ENCODE measurements at regions not wholly inside any gene's neighbourhood (a gene's known extent, or its start where the extent isn't known, plus 50 kb on each side); places are given as distances from the start of the nearest gene placed in this dataset.
"Not testable (repeated sequence)": the region's sequence is repeated elsewhere in the genome, so short reads cannot be mapped to it uniquely, and the experiment has no call there.

DNA sequence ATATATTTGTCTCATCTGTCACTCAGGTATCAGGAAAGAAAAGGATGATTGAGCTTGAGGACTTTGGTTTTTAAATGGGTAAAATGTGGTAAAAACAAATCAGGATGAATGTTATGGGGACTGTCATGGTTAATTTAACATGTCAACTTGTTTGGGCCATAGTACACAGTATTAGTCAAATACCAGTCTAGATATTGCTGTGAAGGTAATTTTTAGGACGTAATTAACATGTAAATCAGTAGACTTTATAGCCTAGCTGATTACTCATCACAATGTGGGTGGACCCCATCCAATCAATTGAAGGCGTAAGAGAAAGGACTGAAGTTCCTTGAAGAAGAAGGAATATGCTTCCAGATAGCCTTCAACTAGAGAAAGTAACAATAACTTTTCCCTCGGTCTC lies 275.7 kb upstream of the ZNF804A start:
- H3K36me3 Mint-ChIP-seq = no peaks in the 10 kb centered on the region
- Histone ChIP-seq H3K36me3 (ENCODE audit: control insufficient read depth in 2 of 2, extremely low read depth in 1 of 2, insufficient read depth in 1 of 2, low read length in 1 of 2) (no peaks in the 10 kb centered on the region), H3K27ac (ENCODE audit: low read length) (no peak overlapping the region), H3K27me3 (replicated peaks in 1 of 2; ENCODE audit: control insufficient read depth in 2 of 2, extremely low read depth in 1 of 2, insufficient read depth in 2 of 2, low read length in 1 of 2) (no peaks in the 10 kb centered on the region), H3K4me1 (ENCODE audit: control insufficient read depth in 1 of 2, extremely low read depth in 1 of 2, insufficient read depth in 2 of 2, low read length in 2 of 2) (no peaks in the 10 kb centered on the region), H3K4me3 (ENCODE audit: control insufficient read depth in 1 of 2, extremely low read depth in 1 of 2, low read length in 1 of 2) (no peak overlapping the region), H3K9me3 (no peaks in the 10 kb centered on the region)
- no peak for ATAC-seq (replicated peaks in 1 of 4)
- POLR2A ChIA-PET = no interaction called here
- no peak overlapping the region for H3K4me3 Mint-ChIP-seq
- no peak overlapping the region for H3K27ac Mint-ChIP-seq
- CTCF ChIA-PET = no interaction called here
- DNase-seq = no peak
- H3K4me1 Mint-ChIP-seq = no peaks in the 10 kb centered on the region
- WGBS (ENCODE audit: insufficient coverage) = no CpG with 5 or more reads among the region's 3 CpGs
- no peaks in the 10 kb centered on the region for H3K27me3 Mint-ChIP-seq
- H3K9me3 Mint-ChIP-seq = peaks cover 4 to 17% (median 7%) of the 10 kb centered on the region in 3 donors

DNA sequence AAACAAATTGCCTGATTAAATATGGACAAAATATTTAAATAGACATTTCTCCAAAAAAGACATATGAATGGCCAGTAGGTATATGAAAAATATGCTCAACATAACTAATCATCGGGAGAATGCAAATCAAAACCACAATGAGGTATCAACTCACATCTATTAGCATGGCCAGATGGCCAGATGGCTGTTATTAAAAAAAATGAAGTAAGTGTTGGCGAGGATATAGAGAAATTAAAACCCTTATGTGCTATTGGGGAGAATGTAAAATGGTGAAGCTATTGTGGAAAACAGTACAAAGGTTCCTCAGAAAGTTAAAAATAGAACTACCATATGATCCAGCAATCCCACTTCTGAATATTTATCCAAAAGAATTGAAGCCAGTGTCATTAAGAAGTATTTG lies 272.3 kb upstream of the ZNF804A start:
- Mint-ChIP-seq H3K4me3 (no peak overlapping the region), H3K9me3 (peaks cover 4 to 13% (median 6%) of the 10 kb centered on the region in 3 donors), H3K27ac (no peak overlapping the region), H3K36me3 (no peaks in the 10 kb centered on the region), H3K27me3 (no peaks in the 10 kb centered on the region), H3K4me1 (no peaks in the 10 kb centered on the region)
- DNase-seq = no peak
- ChIA-PET CTCF (no interaction called here), POLR2A (no interaction called here)
- no peaks in the 10 kb centered on the region for H3K9me3 ChIP-seq
- no peak overlapping the region for H3K4me3 ChIP-seq (ENCODE audit: control insufficient read depth in 1 of 2, extremely low read depth in 1 of 2, low read length in 1 of 2)
- no CpG with 5 or more reads among the region's 2 CpGs for WGBS (ENCODE audit: insufficient coverage)
- no peak overlapping the region for H3K27ac ChIP-seq (ENCODE audit: low read length)
- no peak for ATAC-seq (replicated peaks in 1 of 4)
- no peaks in the 10 kb centered on the region for H3K4me1 ChIP-seq (ENCODE audit: control insufficient read depth in 1 of 2, extremely low read depth in 1 of 2, insufficient read depth in 2 of 2, low read length in 2 of 2)
- H3K27me3 ChIP-seq (replicated peaks in 1 of 2; ENCODE audit: control insufficient read depth in 2 of 2, extremely low read depth in 1 of 2, insufficient read depth in 2 of 2, low read length in 1 of 2) = no peaks in the 10 kb centered on the region
- no peaks in the 10 kb centered on the region for H3K36me3 ChIP-seq (ENCODE audit: control insufficient read depth in 2 of 2, extremely low read depth in 1 of 2, insufficient read depth in 1 of 2, low read length in 1 of 2)

DNA sequence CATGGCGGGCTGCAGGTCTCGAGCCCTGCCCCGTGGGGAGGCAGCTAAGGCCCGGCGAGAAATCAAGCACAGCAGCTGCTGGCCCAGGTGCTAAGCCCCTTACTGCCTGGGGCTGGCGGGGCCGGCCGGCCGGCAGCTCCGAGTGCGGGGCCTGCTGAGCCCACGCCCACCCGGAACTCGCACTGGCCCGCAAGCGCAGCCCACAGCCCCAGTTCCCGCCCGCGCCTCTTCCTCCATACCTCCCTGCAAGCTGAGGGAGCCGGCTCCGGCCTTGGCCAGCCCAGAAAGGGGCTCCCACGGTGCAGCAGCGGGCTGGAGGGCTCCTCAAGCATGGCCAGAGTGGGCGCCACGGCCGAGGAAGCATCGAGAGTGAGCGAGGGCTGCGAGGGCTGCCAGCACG lies 270.5 kb upstream of the ZNF804A start:
- H3K9me3 Mint-ChIP-seq = peaks cover 2 to 13% (median 4%) of the 10 kb centered on the region in 3 donors
- ATAC-seq (replicated peaks in 1 of 4); H3K27ac ChIP-seq (ENCODE audit: low read length); H3K27ac Mint-ChIP-seq; H3K27me3 ChIP-seq (replicated peaks in 1 of 2; ENCODE audit: control insufficient read depth in 2 of 2, extremely low read depth in 1 of 2, insufficient read depth in 2 of 2, low read length in 1 of 2); H3K4me3 ChIP-seq (ENCODE audit: control insufficient read depth in 1 of 2, extremely low read depth in 1 of 2, low read length in 1 of 2); H3K27me3 Mint-ChIP-seq; CTCF ChIA-PET; H3K36me3 ChIP-seq (ENCODE audit: control insufficient read depth in 2 of 2, extremely low read depth in 1 of 2, insufficient read depth in 1 of 2, low read length in 1 of 2); DNase-seq; H3K4me1 ChIP-seq (ENCODE audit: control insufficient read depth in 1 of 2, extremely low read depth in 1 of 2, insufficient read depth in 2 of 2, low read length in 2 of 2); H3K4me1 Mint-ChIP-seq; POLR2A ChIA-PET; H3K4me3 Mint-ChIP-seq; H3K9me3 ChIP-seq; H3K36me3 Mint-ChIP-seq: not testable (repeated sequence)
- WGBS (ENCODE audit: insufficient coverage) = 77% methylated on average over 23 of the region's 30 CpGs

DNA sequence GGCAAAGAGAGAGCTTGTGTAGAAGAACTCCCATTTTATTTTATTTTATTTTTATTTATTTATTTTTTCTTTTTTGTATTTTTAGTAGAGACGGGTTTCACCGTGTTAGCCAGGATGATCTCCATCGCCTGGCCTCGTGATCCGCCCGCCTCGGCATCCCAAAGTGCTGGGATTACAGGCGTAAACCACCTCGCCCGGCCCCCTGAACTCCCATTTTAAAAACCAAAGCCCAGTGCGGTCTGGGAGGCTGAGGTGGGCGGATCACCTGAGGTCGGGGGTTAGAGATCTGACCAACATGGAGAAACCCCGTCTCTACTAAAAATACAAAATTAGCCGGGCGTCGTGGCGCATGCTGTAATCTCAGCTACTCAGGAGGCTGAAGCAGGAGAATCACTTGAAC lies 267.8 kb upstream of the ZNF804A start:
- H3K27ac Mint-ChIP-seq; H3K27ac ChIP-seq (ENCODE audit: low read length); CTCF ChIA-PET; DNase-seq; H3K4me1 ChIP-seq (ENCODE audit: control insufficient read depth in 1 of 2, extremely low read depth in 1 of 2, insufficient read depth in 2 of 2, low read length in 2 of 2); H3K27me3 Mint-ChIP-seq; H3K4me3 ChIP-seq (ENCODE audit: control insufficient read depth in 1 of 2, extremely low read depth in 1 of 2, low read length in 1 of 2); H3K4me3 Mint-ChIP-seq; POLR2A ChIA-PET; H3K27me3 ChIP-seq (replicated peaks in 1 of 2; ENCODE audit: control insufficient read depth in 2 of 2, extremely low read depth in 1 of 2, insufficient read depth in 2 of 2, low read length in 1 of 2); H3K9me3 ChIP-seq; H3K4me1 Mint-ChIP-seq; ATAC-seq (replicated peaks in 1 of 4); H3K36me3 Mint-ChIP-seq; H3K36me3 ChIP-seq (ENCODE audit: control insufficient read depth in 2 of 2, extremely low read depth in 1 of 2, insufficient read depth in 1 of 2, low read length in 1 of 2): not testable (repeated sequence)
- peaks cover 2 to 12% (median 4%) of the 10 kb centered on the region in 3 donors for H3K9me3 Mint-ChIP-seq
- WGBS (ENCODE audit: insufficient coverage) = 90% methylated on average over 5 of the region's 18 CpGs

DNA sequence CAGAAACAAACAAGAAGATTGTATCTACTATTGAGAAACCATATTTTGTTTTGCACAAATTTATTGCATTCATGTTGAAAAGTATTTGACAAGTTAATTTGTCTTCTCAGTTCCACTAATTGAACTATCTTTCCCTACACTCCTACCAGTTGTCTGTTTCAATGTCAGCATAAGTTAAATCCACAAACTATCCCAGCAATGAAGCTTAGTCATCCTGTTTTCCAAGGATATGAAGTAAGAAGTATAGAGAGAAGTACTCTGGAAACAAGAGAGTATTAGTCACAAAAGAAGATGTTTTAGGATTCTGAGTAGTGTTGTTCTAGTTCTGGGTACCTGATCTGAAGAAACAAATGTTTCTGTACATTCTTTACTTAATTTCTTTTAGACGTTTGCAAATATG lies 261.6 kb upstream of the ZNF804A start:
- Mint-ChIP-seq H3K27me3 (no peaks in the 10 kb centered on the region), H3K36me3 (no peaks in the 10 kb centered on the region), H3K4me1 (no peaks in the 10 kb centered on the region), H3K27ac (no peak overlapping the region), H3K9me3 (peaks cover 0 to 8% (median 0%) of the 10 kb centered on the region in 3 donors), H3K4me3 (no peak overlapping the region)
- ChIA-PET CTCF (no interaction called here), POLR2A (no interaction called here)
- no CpG with 5 or more reads among the region's 1 CpG for WGBS (ENCODE audit: insufficient coverage)
- no peaks in the 10 kb centered on the region for H3K36me3 ChIP-seq (ENCODE audit: control insufficient read depth in 2 of 2, extremely low read depth in 1 of 2, insufficient read depth in 1 of 2, low read length in 1 of 2)
- ATAC-seq (replicated peaks in 1 of 4) = no peak
- H3K4me1 ChIP-seq (ENCODE audit: control insufficient read depth in 1 of 2, extremely low read depth in 1 of 2, insufficient read depth in 2 of 2, low read length in 2 of 2) = no peaks in the 10 kb centered on the region
- no peaks in the 10 kb centered on the region for H3K27me3 ChIP-seq (replicated peaks in 1 of 2; ENCODE audit: control insufficient read depth in 2 of 2, extremely low read depth in 1 of 2, insufficient read depth in 2 of 2, low read length in 1 of 2)
- no peaks in the 10 kb centered on the region for H3K9me3 ChIP-seq
- no peak overlapping the region for H3K27ac ChIP-seq (ENCODE audit: low read length)
- no peak overlapping the region for H3K4me3 ChIP-seq (ENCODE audit: control insufficient read depth in 1 of 2, extremely low read depth in 1 of 2, low read length in 1 of 2)
- DNase-seq = no peak

DNA sequence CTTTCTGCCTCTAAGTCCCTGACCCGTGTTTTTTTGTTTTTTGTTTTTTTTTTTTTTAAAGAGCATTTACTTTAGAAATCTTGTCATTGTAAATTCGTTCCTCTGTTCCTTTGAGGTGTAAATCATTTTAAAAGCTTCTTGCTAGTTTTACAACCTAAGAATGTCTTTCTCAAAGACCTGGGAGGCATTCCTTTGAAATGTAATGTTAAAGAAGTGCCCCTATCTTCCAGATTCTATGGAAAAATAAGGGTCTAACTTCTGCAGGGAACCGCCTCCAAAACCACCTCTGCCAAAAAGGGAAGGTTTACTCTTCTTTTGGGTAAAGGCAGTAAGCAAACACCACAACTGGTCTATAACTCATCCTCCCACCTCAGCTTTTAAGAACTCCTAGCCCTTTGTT lies 259.6 kb upstream of the ZNF804A start:
- Mint-ChIP-seq H3K36me3 (no peaks in the 10 kb centered on the region), H3K4me1 (no peaks in the 10 kb centered on the region), H3K9me3 (peaks cover 0 to 8% (median 2%) of the 10 kb centered on the region in 3 donors), H3K4me3 (no peak overlapping the region), H3K27me3 (no peaks in the 10 kb centered on the region), H3K27ac (no peak overlapping the region)
- Histone ChIP-seq H3K4me3 (ENCODE audit: control insufficient read depth in 1 of 2, extremely low read depth in 1 of 2, low read length in 1 of 2) (no peak overlapping the region), H3K9me3 (no peaks in the 10 kb centered on the region), H3K27ac (ENCODE audit: low read length) (no peak overlapping the region), H3K4me1 (ENCODE audit: control insufficient read depth in 1 of 2, extremely low read depth in 1 of 2, insufficient read depth in 2 of 2, low read length in 2 of 2) (no peaks in the 10 kb centered on the region), H3K27me3 (replicated peaks in 1 of 2; ENCODE audit: control insufficient read depth in 2 of 2, extremely low read depth in 1 of 2, insufficient read depth in 2 of 2, low read length in 1 of 2) (no peaks in the 10 kb centered on the region), H3K36me3 (ENCODE audit: control insufficient read depth in 2 of 2, extremely low read depth in 1 of 2, insufficient read depth in 1 of 2, low read length in 1 of 2) (no peaks in the 10 kb centered on the region)
- no CpG with 5 or more reads among the region's 3 CpGs for WGBS (ENCODE audit: insufficient coverage)
- ChIA-PET CTCF (no interaction called here), POLR2A (no interaction called here)
- ATAC-seq (replicated peaks in 1 of 4) (no peak), DNase-seq (no peak)

DNA sequence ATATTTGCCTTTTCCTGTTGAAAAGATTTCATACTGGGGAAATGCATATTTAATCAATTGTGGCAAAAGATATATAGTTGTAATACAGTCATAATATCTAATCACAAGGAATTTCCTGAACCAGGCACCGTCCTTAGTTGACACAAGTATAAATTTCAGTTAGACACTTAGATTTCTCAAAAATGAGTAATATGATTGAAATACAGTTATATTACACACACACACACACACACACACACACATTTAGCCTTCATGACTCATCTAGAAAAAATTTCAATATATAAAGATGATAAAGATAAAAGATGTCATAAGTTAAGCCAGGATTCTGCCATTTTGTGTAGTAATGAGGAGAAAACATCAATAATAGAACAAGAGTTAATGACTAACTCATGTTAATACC lies 258.4 kb upstream of the ZNF804A start:
- Mint-ChIP-seq H3K36me3 (no peaks in the 10 kb centered on the region), H3K4me3 (no peak overlapping the region), H3K27ac (no peak overlapping the region), H3K27me3 (no peaks in the 10 kb centered on the region), H3K4me1 (no peaks in the 10 kb centered on the region), H3K9me3 (peaks cover 0 to 8% (median 2%) of the 10 kb centered on the region in 3 donors)
- no CpG with 5 or more reads among the region's 1 CpG for WGBS (ENCODE audit: insufficient coverage)
- Histone ChIP-seq H3K4me1 (ENCODE audit: control insufficient read depth in 1 of 2, extremely low read depth in 1 of 2, insufficient read depth in 2 of 2, low read length in 2 of 2) (no peaks in the 10 kb centered on the region), H3K27ac (ENCODE audit: low read length) (no peak overlapping the region), H3K27me3 (replicated peaks in 1 of 2; ENCODE audit: control insufficient read depth in 2 of 2, extremely low read depth in 1 of 2, insufficient read depth in 2 of 2, low read length in 1 of 2) (no peaks in the 10 kb centered on the region), H3K4me3 (ENCODE audit: control insufficient read depth in 1 of 2, extremely low read depth in 1 of 2, low read length in 1 of 2) (no peak overlapping the region), H3K36me3 (ENCODE audit: control insufficient read depth in 2 of 2, extremely low read depth in 1 of 2, insufficient read depth in 1 of 2, low read length in 1 of 2) (no peaks in the 10 kb centered on the region), H3K9me3 (no peaks in the 10 kb centered on the region)
- DNase-seq (no peak), ATAC-seq (replicated peaks in 1 of 4) (no peak)
- ChIA-PET POLR2A (no interaction called here), CTCF (no interaction called here)
